GM12875 (cell line): ENCODE measurements at regions not wholly inside any gene's neighbourhood (a gene's known extent, or its start where the extent isn't known, plus 50 kb on each side); places are given as distances from the start of the nearest gene placed in this dataset.

Source experiments
- H3K4me3 ChIP-seq: one replicate; pipeline ENCODE4 v1.5.1; 2011; ENCODE audit warnings: low read depth, low read length, control low read depth
- TF ChIP-seq, protein P1 (sequence below): IDR thresholded peaks from 2 replicates; pipeline ENCODE4 v1.5.1; 2011; ENCODE audit warnings: low read depth, mild to moderate bottlenecking, control low read depth, inconsistent platforms, low read length, moderate library complexity, borderline replicate concordance; ENCODE audit not compliant: insufficient read depth

DNA sequence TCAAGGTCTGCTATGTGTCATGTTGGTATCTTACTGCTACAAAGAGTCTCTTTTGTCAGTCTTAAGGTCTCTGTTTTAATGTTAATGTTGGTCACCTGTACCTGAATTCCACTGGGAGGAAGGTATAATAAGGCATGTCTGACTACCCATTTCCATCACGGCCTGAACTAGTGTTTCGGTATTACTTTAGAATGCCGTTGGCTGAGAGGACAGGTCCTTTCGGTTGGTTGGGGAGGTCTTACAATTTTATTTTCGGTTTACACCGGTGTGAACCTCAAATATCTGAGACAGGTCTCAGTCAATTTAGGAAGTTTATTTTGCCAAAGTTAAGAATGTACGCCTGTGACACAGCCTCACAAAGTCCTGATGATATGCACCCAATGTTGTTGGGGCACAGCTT lies 154.9 kb upstream of the ABCA1 start:
- no peak overlapping the region for H3K4me3 ChIP-seq
- TF ChIP-seq, protein P1, sequence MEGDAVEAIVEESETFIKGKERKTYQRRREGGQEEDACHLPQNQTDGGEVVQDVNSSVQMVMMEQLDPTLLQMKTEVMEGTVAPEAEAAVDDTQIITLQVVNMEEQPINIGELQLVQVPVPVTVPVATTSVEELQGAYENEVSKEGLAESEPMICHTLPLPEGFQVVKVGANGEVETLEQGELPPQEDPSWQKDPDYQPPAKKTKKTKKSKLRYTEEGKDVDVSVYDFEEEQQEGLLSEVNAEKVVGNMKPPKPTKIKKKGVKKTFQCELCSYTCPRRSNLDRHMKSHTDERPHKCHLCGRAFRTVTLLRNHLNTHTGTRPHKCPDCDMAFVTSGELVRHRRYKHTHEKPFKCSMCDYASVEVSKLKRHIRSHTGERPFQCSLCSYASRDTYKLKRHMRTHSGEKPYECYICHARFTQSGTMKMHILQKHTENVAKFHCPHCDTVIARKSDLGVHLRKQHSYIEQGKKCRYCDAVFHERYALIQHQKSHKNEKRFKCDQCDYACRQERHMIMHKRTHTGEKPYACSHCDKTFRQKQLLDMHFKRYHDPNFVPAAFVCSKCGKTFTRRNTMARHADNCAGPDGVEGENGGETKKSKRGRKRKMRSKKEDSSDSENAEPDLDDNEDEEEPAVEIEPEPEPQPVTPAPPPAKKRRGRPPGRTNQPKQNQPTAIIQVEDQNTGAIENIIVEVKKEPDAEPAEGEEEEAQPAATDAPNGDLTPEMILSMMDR: no peak

DNA sequence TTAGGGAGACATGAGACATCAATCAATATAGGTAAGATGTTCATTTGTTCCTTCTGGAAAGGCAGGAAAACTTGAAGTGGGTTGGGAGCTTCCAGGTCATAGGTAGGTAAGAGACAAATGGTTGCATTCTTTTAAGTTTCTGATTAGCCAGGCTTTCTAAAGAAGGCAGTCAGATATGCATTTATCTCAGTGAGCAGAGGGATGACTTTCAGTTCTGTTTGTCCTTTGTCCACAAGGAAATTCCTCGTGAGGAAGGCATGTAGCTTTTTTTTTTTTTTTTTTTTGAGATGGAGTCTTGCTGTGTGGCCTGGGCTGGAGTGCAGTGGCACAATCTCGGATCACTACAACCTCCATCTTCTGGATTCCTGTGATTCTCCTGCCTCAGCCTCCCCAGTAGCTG lies 155.3 kb upstream of the ABCA1 start:
- TF ChIP-seq, protein P1: no peak
- H3K4me3 ChIP-seq: no peak overlapping the region

DNA sequence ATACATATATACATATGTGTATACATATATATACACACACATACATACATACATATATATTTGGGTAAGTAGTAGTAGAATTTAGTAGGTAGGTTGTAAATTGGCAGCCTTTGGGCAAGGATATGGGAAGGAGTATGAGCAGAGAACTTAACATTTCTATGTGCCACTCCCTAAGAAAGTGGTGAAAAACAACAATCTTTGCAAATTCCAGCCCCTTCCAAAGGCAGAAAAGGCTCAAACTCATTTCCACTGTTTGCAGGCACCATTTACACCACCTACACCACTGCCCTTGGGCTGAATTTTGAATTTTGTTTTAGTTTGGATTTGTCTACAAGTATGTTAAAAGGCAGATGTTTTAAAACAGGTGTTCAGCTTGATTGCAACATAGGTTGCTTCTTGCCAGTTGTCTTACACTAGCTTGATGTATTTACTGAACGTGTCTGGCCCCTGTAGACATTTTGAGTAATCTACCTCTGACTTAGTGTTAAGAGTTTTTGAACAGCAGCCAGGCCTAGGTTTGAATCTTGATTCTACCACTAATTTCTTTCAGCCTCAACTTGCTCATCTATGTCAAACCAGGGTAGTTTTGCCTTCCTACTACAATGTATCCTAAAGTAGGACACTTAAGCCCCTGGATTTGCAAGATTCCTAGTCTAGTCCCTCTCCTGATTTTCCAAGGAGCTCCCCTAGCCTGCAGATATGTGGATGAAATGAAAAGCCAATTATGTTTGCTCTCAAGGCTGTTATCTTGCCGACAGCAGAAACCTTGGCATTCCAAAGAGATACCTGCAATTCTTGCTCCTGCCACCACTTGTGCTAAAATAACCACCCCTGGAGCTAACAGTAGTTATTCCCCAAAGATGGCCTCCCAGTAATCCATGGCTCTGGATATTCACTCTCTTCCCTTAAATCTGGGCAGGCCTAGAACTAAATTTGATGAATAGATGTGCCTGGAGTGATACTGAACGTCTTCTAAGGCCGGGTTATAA lies 156.2 kb upstream of the SLC44A1 start:
- H3K4me3 ChIP-seq: no peak overlapping the region
- TF ChIP-seq, protein P1: no peak

DNA sequence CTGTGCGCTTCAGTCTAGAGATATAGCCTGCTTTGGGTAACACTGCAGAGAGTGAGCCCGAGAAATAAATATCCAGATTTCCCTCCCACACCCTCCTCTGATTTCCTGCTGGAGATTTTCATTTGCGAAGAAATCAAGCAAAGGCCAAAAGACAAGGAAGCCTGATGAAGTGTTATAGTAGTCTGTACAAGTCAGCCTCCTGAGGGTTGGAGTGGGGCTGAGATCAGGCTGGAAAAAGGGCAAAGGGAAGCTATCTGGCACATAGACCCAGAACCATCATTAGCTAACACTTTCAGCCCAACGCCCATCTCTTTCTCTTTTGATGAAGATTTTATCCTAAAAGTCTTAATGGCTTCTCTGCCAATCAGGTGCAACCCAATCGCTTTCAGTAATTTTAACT lies 154.6 kb upstream of the SLC44A1 start:
- no peak overlapping the region for H3K4me3 ChIP-seq
- TF ChIP-seq, protein P1: no peak

DNA sequence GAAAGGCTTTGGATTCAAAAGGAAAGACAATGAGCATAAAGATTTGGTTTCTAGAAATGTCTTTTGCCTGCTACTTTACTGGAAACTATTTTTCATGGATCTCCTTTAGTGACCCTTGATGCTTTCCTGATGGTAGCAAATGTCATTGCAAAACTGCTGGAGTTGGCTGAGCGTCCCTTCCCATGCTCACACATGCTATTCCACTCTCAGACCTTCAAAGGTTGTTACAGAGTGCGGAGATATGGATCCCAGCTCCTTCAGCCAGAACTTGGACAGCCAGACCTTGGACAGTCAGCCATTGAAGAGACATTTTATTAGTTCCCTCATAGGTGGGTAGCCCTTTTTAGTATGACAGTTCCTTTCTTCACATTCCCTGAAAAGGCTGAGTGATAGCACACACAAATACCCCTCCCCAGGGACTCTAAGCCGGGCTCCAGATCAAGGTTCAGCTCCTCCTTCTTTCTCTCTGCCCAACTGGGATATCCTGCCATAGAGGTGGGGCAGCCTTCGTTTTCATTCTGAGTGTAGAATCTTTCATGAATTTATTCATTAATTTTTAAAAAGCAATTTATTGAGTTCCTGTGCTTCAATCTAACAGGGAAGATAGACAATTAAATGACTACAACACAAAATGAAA lies 153.3 kb upstream of the SLC44A1 start:
- H3K4me3 ChIP-seq: no peak overlapping the region

DNA sequence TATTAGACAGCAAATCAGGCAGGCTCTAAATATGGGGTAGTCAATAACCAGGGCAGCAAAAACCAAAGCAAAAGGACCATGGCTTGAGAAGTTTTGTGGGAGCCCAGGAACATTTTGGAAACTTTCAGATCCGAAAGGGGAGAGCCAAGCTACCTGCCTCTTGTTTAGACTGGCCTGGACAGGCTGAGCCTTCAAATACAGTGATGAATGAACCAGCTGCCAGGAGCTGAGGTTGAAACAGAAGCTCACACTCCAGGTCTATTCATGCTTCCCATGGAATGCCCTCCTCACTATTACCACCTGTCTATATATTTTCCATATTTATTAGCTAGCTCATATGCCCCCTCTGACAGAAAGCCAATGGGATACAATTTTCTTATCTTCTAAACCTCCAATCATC lies 150.8 kb upstream of the SLC44A1 start:
- H3K4me3 ChIP-seq: no peak overlapping the region
- TF ChIP-seq, protein P1: no peak

More for the DNA sequence above, 153.3 kb upstream of the SLC44A1 start:
- TF ChIP-seq, protein P1: no peak

DNA sequence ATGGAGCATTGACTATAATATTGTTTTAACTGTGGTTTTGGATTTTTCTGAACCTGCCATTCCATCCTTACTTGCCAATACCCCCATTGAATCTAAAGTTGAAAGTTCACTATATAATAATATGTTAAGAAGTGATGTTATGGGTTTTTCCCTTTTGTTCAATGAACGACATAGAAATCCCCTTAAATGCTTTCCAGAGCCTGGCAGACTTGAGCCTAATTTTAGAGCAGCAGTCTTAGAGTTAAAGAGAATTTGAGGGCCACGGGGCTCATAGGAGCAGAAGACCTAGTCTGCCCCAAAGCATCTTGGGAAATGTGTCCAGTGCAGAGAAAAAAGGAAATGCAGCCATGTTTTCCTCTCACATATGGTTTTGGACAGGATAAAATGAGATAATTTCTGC lies 146.1 kb upstream of the SLC44A1 start:
- no peak overlapping the region for H3K4me3 ChIP-seq
- TF ChIP-seq, protein P1: no peak
